PFSK-1 (cell line): ENCODE measurements at regions not wholly inside any gene's neighbourhood (a gene's known extent, or its start where the extent isn't known, plus 50 kb on each side); places are given as distances from the start of the nearest gene placed in this dataset.

Source experiments
- FOXP2 ChIP-seq: optimal IDR thresholded peaks from 2 replicates; pipeline ENCODE3; 2011; ENCODE audit warnings: borderline replicate concordance, control low read depth, inconsistent platforms; ENCODE audit not compliant: insufficient read depth; ENCODE audit errors: extremely low read length, extremely low read depth
- POLR2AphosphoS5 ChIP-seq: IDR thresholded peaks from 2 replicates; pipeline ENCODE4 v1.6.1; 2012; ENCODE audit warnings: low read depth, mild to moderate bottlenecking, control low read depth, low read length, moderate library complexity
- REST ChIP-seq, 2 experiments: IDR thresholded peaks; 2 replicates each; pipeline versions ENCODE4 v1.6.1 to v1.8.0; 2011 to 2012; ENCODE audit warnings: low read depth in 2 of 2, low read length in 2 of 2, control low read depth in 1 of 2, inconsistent platforms in 1 of 2, mild to moderate bottlenecking in 1 of 2, moderate library complexity in 1 of 2; ENCODE audit not compliant: insufficient read depth in 1 of 2
- SIN3A ChIP-seq: IDR thresholded peaks from 2 replicates; pipeline ENCODE4 v1.6.1; 2012; ENCODE audit warnings: mild to moderate bottlenecking, low read length, moderate library complexity, borderline replicate concordance; ENCODE audit not compliant: insufficient read depth
- TAF1 ChIP-seq: IDR thresholded peaks from 2 replicates; pipeline ENCODE4 v1.6.1; 2012; ENCODE audit warnings: low read length, control low read depth, borderline replicate concordance; ENCODE audit not compliant: insufficient read depth

GRCh38 chr5:13263701-13264100 lies 680.8 kb downstream of the DNAH5 start:
- TF ChIP-seq TAF1 = no peak

- TF ChIP-seq REST (IDR thresholded peaks at IDR 0.05; ENCODE audit: insufficient read depth in 1 of 2, low read depth in 2 of 2, low read length in 2 of 2) = no peak
- no peak for TF ChIP-seq TAF1
- TF ChIP-seq FOXP2 = no peak
- no peak for TF ChIP-seq SIN3A
- no peak for TF ChIP-seq POLR2AphosphoS5
These were observed 691.4 kb downstream of the DNAH5 start for GRCh38 chr5:13253111-13253510.

GRCh38 chr5:13252699-13253098 lies 691.8 kb downstream of the DNAH5 start:
- TF ChIP-seq REST (IDR thresholded peaks at IDR 0.05; ENCODE audit: insufficient read depth in 1 of 2, low read depth in 2 of 2, low read length in 2 of 2) (no peak), SIN3A (no peak), FOXP2 (no peak), POLR2AphosphoS5 (no peak), TAF1 (no peak)

GRCh38 chr5:13251623-13252376 lies 692.7 kb downstream of the DNAH5 start:
- no peak for TF ChIP-seq REST (IDR thresholded peaks at IDR 0.05; ENCODE audit: insufficient read depth in 1 of 2, low read depth in 2 of 2, low read length in 2 of 2)
- TF ChIP-seq SIN3A = no peak
- no peak for TF ChIP-seq FOXP2
- TF ChIP-seq POLR2AphosphoS5 = no peak
- no peak for TF ChIP-seq TAF1

- TF ChIP-seq TAF1 (no peak), SIN3A (no peak), POLR2AphosphoS5 (no peak), FOXP2 (no peak), REST (IDR thresholded peaks at IDR 0.05; ENCODE audit: insufficient read depth in 1 of 2, low read depth in 2 of 2, low read length in 2 of 2) (no peak)
These were observed 693.8 kb downstream of the DNAH5 start for GRCh38 chr5:13250464-13251291.
